ENCODE measurements at regions not wholly inside any gene's neighbourhood (a gene's known extent, or its start where the extent isn't known, plus 50 kb on each side); places are given as distances from the start of the nearest gene placed in this dataset.
"Not testable (repeated sequence)": the region's sequence is repeated elsewhere in the genome, so short reads cannot be mapped to it uniquely, and the experiment has no call there.

DNA sequence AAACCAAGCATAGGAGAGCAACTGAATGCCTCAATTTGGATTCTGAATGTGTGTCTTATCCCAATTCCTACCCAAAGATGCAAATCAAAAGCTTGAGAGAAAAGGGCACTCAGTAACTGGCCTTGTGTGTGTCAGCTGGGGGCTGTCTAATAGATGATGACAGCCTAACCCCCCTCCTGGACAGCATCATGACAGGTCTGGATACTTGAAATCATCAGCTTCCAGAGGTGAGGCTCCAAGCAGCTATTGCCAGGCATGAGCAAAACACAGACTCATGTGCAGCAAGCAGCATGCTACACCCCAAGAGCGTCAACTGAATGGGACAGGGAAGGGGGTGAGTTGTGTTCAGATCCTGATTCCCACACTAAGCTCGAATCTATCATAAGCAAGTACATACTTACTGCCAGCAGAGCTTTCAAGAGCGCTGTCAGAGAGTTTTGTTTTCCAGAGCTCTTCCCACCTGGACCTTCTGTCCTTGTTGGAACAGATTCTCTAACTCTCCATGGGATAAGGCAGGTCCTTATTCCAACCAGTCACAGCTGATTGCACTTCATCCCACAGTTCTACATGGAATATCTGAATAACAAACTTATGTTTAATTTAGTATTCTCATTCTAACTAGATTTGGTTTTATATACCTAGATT lies 467.5 kb downstream of the DTWD2 start:
- Histone ChIP-seq H3K27me3 (ENCODE audit: control insufficient read depth, insufficient read depth, low read length) (no peaks in the 10 kb centered on the region), H3K9ac (ENCODE audit: low read length) (no peak overlapping the region), H3K4me3 (ENCODE audit: low read depth, low read length) (no peak overlapping the region), H3K4me1 (ENCODE audit: control insufficient read depth, insufficient read depth, low read length) (peaks cover 4% of the 10 kb centered on the region; the same call in 1 of the 2 replicates), H3K9me3 (ENCODE audit: control insufficient read depth, insufficient read depth, low read depth, low read length) (no peaks in the 10 kb centered on the region), H3K27ac (ENCODE audit: low read depth, low read length) (no peak overlapping the region), H3K36me3 (ENCODE audit: control insufficient read depth, insufficient read depth, low read length) (no peaks in the 10 kb centered on the region)

DNA sequence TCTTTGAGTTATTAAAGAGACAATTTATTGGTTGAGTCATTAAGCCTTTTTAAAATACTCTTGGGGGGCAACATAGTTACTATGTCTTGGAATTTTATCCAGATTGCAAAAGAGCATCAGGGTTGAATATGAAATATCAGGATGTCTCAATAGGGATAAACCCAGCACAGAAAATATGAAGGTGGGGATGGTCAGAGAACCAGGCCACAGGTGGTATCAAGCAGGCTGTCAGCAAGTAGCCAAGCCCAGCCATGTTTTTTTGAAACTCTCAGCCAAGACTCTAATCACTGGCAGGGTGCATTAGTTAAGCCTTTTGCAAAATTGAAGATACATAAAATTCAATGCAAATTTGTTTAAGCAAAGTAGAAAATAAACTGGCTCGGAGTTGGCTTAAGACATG lies 468.9 kb downstream of the DTWD2 start:
- no peaks in the 10 kb centered on the region for H3K27me3 ChIP-seq (ENCODE audit: control insufficient read depth, insufficient read depth, low read length)
- H3K4me1 ChIP-seq (ENCODE audit: control insufficient read depth, insufficient read depth, low read length): no peaks in the 10 kb centered on the region
- no peak overlapping the region for H3K4me3 ChIP-seq (ENCODE audit: low read depth, low read length)
- no peak overlapping the region for H3K9ac ChIP-seq (ENCODE audit: low read length)
- H3K9me3 ChIP-seq (ENCODE audit: control insufficient read depth, insufficient read depth, low read depth, low read length): no peaks in the 10 kb centered on the region
- H3K36me3 ChIP-seq (ENCODE audit: control insufficient read depth, insufficient read depth, low read length): no peaks in the 10 kb centered on the region
- no peak overlapping the region for H3K27ac ChIP-seq (ENCODE audit: low read depth, low read length)

DNA sequence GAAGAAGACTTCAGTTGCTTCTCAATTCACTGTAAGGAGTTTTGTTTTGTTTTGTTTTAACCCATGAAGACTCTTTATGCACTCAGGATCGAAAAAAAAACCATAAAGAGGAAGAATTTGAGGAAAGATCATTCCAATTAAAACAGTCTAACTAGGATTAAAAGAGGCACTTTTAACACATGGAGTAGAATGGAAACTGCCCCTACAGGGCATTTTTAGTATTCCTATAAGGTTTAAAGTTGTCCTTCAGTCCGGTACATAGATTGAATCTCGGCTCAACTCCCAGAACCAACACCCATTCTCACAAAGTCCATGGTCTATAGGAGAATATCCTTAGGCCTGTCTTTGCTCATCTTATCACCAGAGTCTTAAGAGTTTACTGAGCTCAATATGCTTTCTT lies 469.6 kb downstream of the DTWD2 start:
- no peaks in the 10 kb centered on the region for H3K36me3 ChIP-seq (ENCODE audit: control insufficient read depth, insufficient read depth, low read length)
- no peaks in the 10 kb centered on the region for H3K4me1 ChIP-seq (ENCODE audit: control insufficient read depth, insufficient read depth, low read length)
- H3K27me3 ChIP-seq (ENCODE audit: control insufficient read depth, insufficient read depth, low read length): no peaks in the 10 kb centered on the region
- H3K27ac ChIP-seq (ENCODE audit: low read depth, low read length): no peak overlapping the region
- no peak overlapping the region for H3K4me3 ChIP-seq (ENCODE audit: low read depth, low read length)
- no peaks in the 10 kb centered on the region for H3K9me3 ChIP-seq (ENCODE audit: control insufficient read depth, insufficient read depth, low read depth, low read length)
- H3K9ac ChIP-seq (ENCODE audit: low read length): no peak overlapping the region

DNA sequence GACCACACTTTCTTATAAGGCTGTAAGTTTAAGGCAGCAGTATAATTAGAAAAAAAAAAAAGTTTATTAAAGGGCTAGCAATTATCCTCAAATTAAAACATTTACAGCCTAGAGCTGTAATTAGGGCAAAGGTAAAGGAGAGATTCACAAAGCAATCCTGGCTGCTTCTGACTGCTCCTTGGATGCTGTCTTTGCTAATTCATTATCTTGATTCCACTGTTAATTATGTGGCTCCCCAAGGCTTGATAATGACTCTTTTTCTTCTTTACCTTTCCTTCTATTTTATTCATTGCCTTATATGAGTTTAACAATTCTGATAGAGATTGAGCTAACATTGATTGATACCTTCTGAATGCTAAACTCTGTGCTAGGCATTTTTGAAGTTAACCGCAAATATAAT lies 476.5 kb downstream of the DTWD2 start:
- Histone ChIP-seq H3K36me3 (ENCODE audit: control insufficient read depth, insufficient read depth, low read length) (no peaks in the 10 kb centered on the region), H3K4me1 (ENCODE audit: control insufficient read depth, insufficient read depth, low read length) (no peaks in the 10 kb centered on the region), H3K4me3 (ENCODE audit: low read depth, low read length) (no peak overlapping the region), H3K9me3 (ENCODE audit: control insufficient read depth, insufficient read depth, low read depth, low read length) (no peaks in the 10 kb centered on the region), H3K27me3 (ENCODE audit: control insufficient read depth, insufficient read depth, low read length) (no peaks in the 10 kb centered on the region), H3K27ac (ENCODE audit: low read depth, low read length) (no peak overlapping the region), H3K9ac (ENCODE audit: low read length) (no peak overlapping the region)

DNA sequence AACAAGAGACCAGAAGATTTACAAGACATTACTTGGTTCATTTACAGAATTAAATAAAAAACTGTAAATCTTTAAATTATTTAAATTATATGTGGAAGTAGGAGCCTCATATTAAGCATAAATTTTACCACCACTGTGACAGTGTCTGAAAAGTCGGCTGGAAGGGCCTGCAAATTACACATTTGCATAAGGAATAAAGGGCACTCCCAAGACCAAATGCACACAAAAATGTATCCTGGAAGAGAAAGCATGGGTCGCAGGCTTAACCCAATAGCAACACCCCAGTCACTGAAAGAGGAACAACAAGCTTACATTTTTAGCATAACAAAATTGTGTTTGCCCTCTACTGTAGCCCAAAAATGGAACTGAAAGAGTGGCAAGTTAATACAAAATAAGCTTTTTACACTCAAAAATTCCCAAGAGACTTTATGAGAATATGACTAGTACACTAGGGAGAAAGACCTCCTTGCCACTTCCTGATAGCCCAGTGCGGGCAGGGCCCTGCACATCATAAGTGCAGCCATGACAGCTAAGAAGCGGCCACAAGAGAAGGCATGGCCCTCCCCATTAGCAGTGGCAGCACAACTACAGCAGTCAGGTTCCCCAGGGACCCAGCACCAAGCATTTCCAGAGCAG lies 482.0 kb downstream of the DTWD2 start:
- Histone ChIP-seq H3K4me1 (ENCODE audit: control insufficient read depth, insufficient read depth, low read length) (no peaks in the 10 kb centered on the region), H3K36me3 (ENCODE audit: control insufficient read depth, insufficient read depth, low read length) (no peaks in the 10 kb centered on the region), H3K9ac (ENCODE audit: low read length) (no peak overlapping the region), H3K27ac (ENCODE audit: low read depth, low read length) (no peak overlapping the region), H3K4me3 (ENCODE audit: low read depth, low read length) (no peak overlapping the region), H3K9me3 (ENCODE audit: control insufficient read depth, insufficient read depth, low read depth, low read length) (peaks cover 15% of the 10 kb centered on the region), H3K27me3 (ENCODE audit: control insufficient read depth, insufficient read depth, low read length) (no peaks in the 10 kb centered on the region)

DNA sequence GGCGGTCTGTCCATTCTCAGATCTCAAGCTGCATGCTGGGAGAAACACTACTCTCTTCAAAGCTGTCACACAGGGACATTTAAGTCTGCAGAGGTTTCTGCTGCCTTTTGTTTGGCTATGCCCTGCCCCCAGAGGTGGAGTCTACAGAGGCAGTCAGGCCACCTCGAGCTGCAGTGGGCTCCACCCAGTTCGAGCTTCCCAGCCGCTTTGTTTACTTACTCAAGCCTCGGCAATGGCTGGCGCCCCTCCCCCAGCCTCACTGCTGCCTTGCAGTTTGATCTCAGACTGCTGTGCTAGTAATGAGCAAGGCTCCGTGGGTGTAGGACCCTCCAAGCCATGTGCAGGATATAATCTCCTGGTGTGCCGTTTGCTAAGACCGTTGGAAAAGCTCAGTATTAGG lies 486.1 kb downstream of the DTWD2 start:
- H3K36me3 ChIP-seq (ENCODE audit: control insufficient read depth, insufficient read depth, low read length); H3K4me1 ChIP-seq (ENCODE audit: control insufficient read depth, insufficient read depth, low read length); H3K27me3 ChIP-seq (ENCODE audit: control insufficient read depth, insufficient read depth, low read length); H3K9ac ChIP-seq (ENCODE audit: low read length); H3K27ac ChIP-seq (ENCODE audit: low read depth, low read length); H3K4me3 ChIP-seq (ENCODE audit: low read depth, low read length): not testable (repeated sequence)
- H3K9me3 ChIP-seq (ENCODE audit: control insufficient read depth, insufficient read depth, low read depth, low read length): peaks cover 15% of the 10 kb centered on the region

DNA sequence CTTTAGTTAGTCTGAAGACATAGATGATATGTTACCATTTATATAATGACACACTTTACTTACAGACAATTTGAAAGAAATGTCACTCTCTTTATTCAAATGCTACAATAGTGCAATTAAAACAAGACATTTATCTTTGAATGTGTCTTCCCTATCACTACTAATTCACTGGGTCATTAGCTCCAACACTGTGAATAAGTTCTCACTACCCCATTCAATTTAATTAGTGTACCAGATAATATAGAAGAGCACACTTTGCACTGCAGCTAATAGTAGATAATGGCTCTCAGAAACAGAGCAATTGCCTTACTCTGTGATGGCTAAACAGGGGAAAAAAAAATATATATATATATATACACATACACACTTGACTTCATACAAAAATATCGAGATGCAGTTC lies 497.0 kb downstream of the DTWD2 start:
- no peaks in the 10 kb centered on the region for H3K36me3 ChIP-seq (ENCODE audit: control insufficient read depth, insufficient read depth, low read length)
- H3K4me1 ChIP-seq (ENCODE audit: control insufficient read depth, insufficient read depth, low read length): peaks cover 7% of the 10 kb centered on the region
- no peaks in the 10 kb centered on the region for H3K9me3 ChIP-seq (ENCODE audit: control insufficient read depth, insufficient read depth, low read depth, low read length)
- H3K4me3 ChIP-seq (ENCODE audit: low read depth, low read length): no peak overlapping the region
- H3K27me3 ChIP-seq (ENCODE audit: control insufficient read depth, insufficient read depth, low read length): no peaks in the 10 kb centered on the region
- no peak overlapping the region for H3K27ac ChIP-seq (ENCODE audit: low read depth, low read length)
- no peak overlapping the region for H3K9ac ChIP-seq (ENCODE audit: low read length)

DNA sequence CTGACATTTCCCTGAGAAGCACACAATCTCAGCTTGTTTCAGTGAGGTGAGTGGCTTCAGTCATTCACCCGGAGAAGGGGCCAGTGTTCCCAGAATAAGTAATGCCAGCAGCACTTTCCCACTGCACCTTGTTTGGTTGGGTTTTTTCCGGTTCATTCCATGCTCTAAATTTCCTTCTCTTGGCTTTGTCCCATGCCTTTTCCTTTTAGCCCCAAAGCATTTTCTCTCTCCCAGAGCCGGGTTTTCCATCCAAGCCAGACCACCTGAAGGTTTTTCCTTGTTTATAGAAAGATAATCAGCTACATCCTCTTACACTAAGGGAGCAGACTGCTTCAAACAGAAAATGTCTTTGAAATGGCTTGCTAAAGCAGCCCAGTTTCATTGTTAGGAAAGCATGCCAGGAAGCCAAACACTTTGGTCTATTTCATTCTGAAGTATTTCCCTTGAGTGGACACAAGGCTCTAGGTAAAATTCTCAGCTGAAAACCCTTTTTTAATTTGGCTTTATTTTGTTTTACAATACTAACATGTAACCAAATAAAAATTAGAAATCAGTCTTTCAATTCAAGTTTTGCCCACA lies 501.6 kb downstream of the DTWD2 start:
- Histone ChIP-seq H3K9ac (ENCODE audit: low read length) (no peak overlapping the region), H3K27ac (ENCODE audit: low read depth, low read length) (no peak overlapping the region)

DNA sequence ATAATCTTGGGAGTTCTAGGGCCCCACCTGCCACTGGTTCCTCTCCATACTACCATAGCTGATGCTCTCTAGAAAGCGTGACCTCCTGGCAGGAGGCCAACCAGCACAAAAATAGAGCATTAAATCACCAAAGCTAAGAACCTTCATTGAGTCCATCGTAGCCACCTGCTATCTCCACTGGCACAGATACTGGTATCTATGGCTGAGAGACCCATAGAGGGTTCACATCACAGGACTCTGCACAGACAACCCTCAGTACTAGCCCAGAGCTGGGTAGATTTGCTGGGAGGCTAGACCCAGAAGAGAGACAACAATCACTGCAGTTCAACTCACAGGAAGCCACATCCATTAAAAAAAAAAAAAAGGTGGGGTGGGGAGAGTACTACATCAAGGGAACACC lies 509.1 kb downstream of the DTWD2 start:
- peaks cover 15% of the 10 kb centered on the region for H3K9me3 ChIP-seq (ENCODE audit: control insufficient read depth, insufficient read depth, low read depth, low read length)
- H3K27ac ChIP-seq (ENCODE audit: low read depth, low read length): no peak overlapping the region

More for the DNA sequence above, 501.6 kb downstream of the DTWD2 start:
- Histone ChIP-seq H3K27me3 (ENCODE audit: control insufficient read depth, insufficient read depth, low read length) (no peaks in the 10 kb centered on the region), H3K4me3 (ENCODE audit: low read depth, low read length) (no peak overlapping the region), H3K4me1 (ENCODE audit: control insufficient read depth, insufficient read depth, low read length) (peaks cover 11% of the 10 kb centered on the region), H3K9me3 (ENCODE audit: control insufficient read depth, insufficient read depth, low read depth, low read length) (peaks cover 12% of the 10 kb centered on the region), H3K36me3 (ENCODE audit: control insufficient read depth, insufficient read depth, low read length) (no peaks in the 10 kb centered on the region)

DNA sequence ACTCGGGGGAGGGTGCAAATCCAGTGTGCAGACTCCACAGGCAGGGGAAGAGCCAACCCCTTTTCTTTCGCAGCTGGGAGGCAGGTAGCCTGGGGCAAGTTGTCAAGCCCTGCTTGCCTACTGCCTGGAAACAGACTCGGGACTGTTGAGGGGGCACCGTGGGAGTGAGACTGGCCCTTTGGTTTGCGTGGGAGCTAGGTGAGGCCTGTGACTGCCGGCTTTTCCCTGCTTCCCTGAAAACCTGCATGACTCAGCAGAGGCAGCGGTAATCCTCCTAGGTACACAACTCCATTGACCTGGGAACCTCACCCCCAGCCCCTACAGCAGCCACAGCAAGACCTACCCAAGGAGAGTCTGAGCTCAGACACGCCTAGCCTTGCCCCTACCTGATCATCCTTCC lies 509.5 kb downstream of the DTWD2 start:
- Histone ChIP-seq H3K9me3 (ENCODE audit: control insufficient read depth, insufficient read depth, low read depth, low read length) (peaks cover 15% of the 10 kb centered on the region), H3K4me3 (ENCODE audit: low read depth, low read length) (no peak overlapping the region), H3K9ac (ENCODE audit: low read length) (no peak overlapping the region), H3K27me3 (ENCODE audit: control insufficient read depth, insufficient read depth, low read length) (no peaks in the 10 kb centered on the region), H3K27ac (ENCODE audit: low read depth, low read length) (no peak overlapping the region), H3K36me3 (ENCODE audit: control insufficient read depth, insufficient read depth, low read length) (no peaks in the 10 kb centered on the region), H3K4me1 (ENCODE audit: control insufficient read depth, insufficient read depth, low read length) (no peaks in the 10 kb centered on the region)

More for the DNA sequence above, 509.1 kb downstream of the DTWD2 start:
- Histone ChIP-seq H3K4me3 (ENCODE audit: low read depth, low read length) (no peak overlapping the region), H3K36me3 (ENCODE audit: control insufficient read depth, insufficient read depth, low read length) (no peaks in the 10 kb centered on the region), H3K27me3 (ENCODE audit: control insufficient read depth, insufficient read depth, low read length) (no peaks in the 10 kb centered on the region), H3K4me1 (ENCODE audit: control insufficient read depth, insufficient read depth, low read length) (no peaks in the 10 kb centered on the region), H3K9ac (ENCODE audit: low read length) (no peak overlapping the region)

DNA sequence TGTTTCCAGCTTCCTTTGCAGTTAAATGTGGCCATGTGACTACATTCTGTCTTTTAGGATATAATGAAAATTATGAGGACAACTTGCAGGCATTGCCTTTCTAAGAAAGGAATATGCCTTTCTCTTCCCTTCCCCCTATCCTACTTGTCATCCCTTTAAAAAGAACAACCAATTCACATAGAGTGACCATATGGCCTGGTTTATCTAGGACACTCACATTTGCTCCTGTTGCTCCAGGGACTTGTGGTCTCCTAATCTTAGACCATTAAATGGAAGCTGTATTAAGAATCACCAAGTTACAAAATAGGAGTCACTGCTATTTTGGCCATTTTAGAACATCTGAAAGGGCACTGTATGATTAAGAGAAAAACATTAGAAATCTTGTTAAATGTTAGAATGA lies 520.3 kb downstream of the DTWD2 start:
- no peaks in the 10 kb centered on the region for H3K4me1 ChIP-seq (ENCODE audit: control insufficient read depth, insufficient read depth, low read length)
- H3K9me3 ChIP-seq (ENCODE audit: control insufficient read depth, insufficient read depth, low read depth, low read length): no peaks in the 10 kb centered on the region
- no peaks in the 10 kb centered on the region for H3K36me3 ChIP-seq (ENCODE audit: control insufficient read depth, insufficient read depth, low read length)
- no peaks in the 10 kb centered on the region for H3K27me3 ChIP-seq (ENCODE audit: control insufficient read depth, insufficient read depth, low read length)
- no peak overlapping the region for H3K9ac ChIP-seq (ENCODE audit: low read length)
- no peak overlapping the region for H3K27ac ChIP-seq (ENCODE audit: low read depth, low read length)
- H3K4me3 ChIP-seq (ENCODE audit: low read depth, low read length): no peak overlapping the region
